WTC11 (cell line): ENCODE measurements at regions not wholly inside any gene's neighbourhood (a gene's known extent, or its start where the extent isn't known, plus 50 kb on each side); places are given as distances from the start of the nearest gene placed in this dataset.

ENCODE experiments used
- ATAC-seq: fragments of 200-7000 bp; cut with Tn5 transposase; 2 replicates; pipeline ENCODE4 v1.10.0; 2021; ENCODE audit warnings: mild to moderate bottlenecking, moderate library complexity
- CTCF ChIA-PET: fragments of 300-600 bp; sonication (Branson Sonifier 250); formaldehyde crosslinking; loops from one replicate; lab custom pipeline; 2021; ENCODE audit warnings: antibody characterized with exemption; lab: Charles Lee
- POLR2A ChIA-PET: fragments of 350-600 bp; sonication (Branson Sonifier 250); formaldehyde crosslinking; loops from one replicate; lab custom pipeline; 2021; ENCODE audit warnings: antibody characterized with exemption; lab: Charles Lee
- DNase-seq: peaks from one replicate; pipeline ENCODE4 v3.0.0; 2021; ENCODE audit warnings: low spot score
- H3K27ac Mint-ChIP-seq: 2 replicates; pipeline ENCODE4 v1.8.0; 2021; ENCODE audit warnings: mixed read lengths
- H3K27me3 Mint-ChIP-seq: 2 replicates; pipeline ENCODE4 v1.8.0; 2021; ENCODE audit warnings: low read depth, mild to moderate bottlenecking, moderate library complexity, mixed read lengths
- H3K36me3 Mint-ChIP-seq: 2 replicates; pipeline ENCODE4 v1.8.0; 2021; ENCODE audit warnings: mixed read lengths
- H3K4me1 Mint-ChIP-seq: 2 replicates; pipeline ENCODE4 v1.8.0; 2022; ENCODE audit warnings: mixed read lengths
- H3K4me3 Mint-ChIP-seq: 2 replicates; pipeline ENCODE4 v1.8.0; 2021; ENCODE audit warnings: mild to moderate bottlenecking, moderate library complexity, mixed read lengths
- H3K9me3 Mint-ChIP-seq: 2 replicates; pipeline ENCODE4 v1.8.0; 2021; ENCODE audit warnings: mixed read lengths
- ATF6 ChIP-seq: sonication (generic); formaldehyde crosslinking; IDR thresholded peaks from 2 replicates; pipeline ENCODE4 v1.8.1; 2023; ENCODE audit warnings: mild to moderate bottlenecking, missing genetic modification reagents
- CDX4 ChIP-seq: fragments of 250-450 bp; sonication (Bioruptor Pico); IDR thresholded peaks from 2 replicates; pipeline ENCODE4 v1.9.0; 2021; ENCODE audit warnings: moderate library complexity, mild to moderate bottlenecking, inconsistent platforms, borderline replicate concordance
- IRF2 ChIP-seq: sonication (generic); formaldehyde crosslinking; IDR thresholded peaks from 2 replicates; pipeline ENCODE4 v1.8.0; 2022; ENCODE audit warnings: low read depth, missing genetic modification reagents, borderline replicate concordance
- PRDM15 ChIP-seq: sonication (generic); formaldehyde crosslinking; IDR thresholded peaks from 2 replicates; pipeline ENCODE4 v1.8.0; 2022; ENCODE audit warnings: missing genetic modification reagents
- RELA ChIP-seq: sonication (generic); formaldehyde crosslinking; IDR thresholded peaks from 2 replicates; pipeline ENCODE4 v1.8.1; 2022; ENCODE audit warnings: missing genetic modification reagents, mild to moderate bottlenecking, borderline replicate concordance
- TEAD1 ChIP-seq: sonication (generic); formaldehyde crosslinking; IDR thresholded peaks from 2 replicates; pipeline ENCODE4 v1.8.0; 2022; ENCODE audit warnings: mild to moderate bottlenecking, missing genetic modification reagents
- USF2 ChIP-seq: sonication (generic); formaldehyde crosslinking; IDR thresholded peaks from 2 replicates; pipeline ENCODE4 v1.8.1; 2023; ENCODE audit warnings: mild to moderate bottlenecking, missing genetic modification reagents, moderate library complexity
- ZBTB43 ChIP-seq: sonication (generic); formaldehyde crosslinking; IDR thresholded peaks from 2 replicates; pipeline ENCODE4 v1.8.1; 2023; ENCODE audit warnings: mild to moderate bottlenecking, missing genetic modification reagents
- ZNF317 ChIP-seq: sonication (generic); formaldehyde crosslinking; IDR thresholded peaks from 2 replicates; pipeline ENCODE4 v1.8.1; 2023; ENCODE audit warnings: low read depth, mild to moderate bottlenecking, moderate library complexity, missing genetic modification reagents, borderline replicate concordance
- ZNF532 ChIP-seq: fragments of 250-450 bp; sonication (Bioruptor Pico); IDR thresholded peaks from 2 replicates; pipeline ENCODE4 v1.9.0; 2021; ENCODE audit warnings: mild to moderate bottlenecking, borderline replicate concordance
- TF ChIP-seq, protein P1 (sequence below): sonication (generic); formaldehyde crosslinking; conservative IDR thresholded peaks from 2 replicates; pipeline ENCODE4 v1.8.1; 2023; ENCODE audit warnings: mild to moderate bottlenecking, low read depth, missing genetic modification reagents, moderate library complexity
- TF ChIP-seq, protein P2 (sequence below): sonication (generic); formaldehyde crosslinking; IDR thresholded peaks from 2 replicates; pipeline ENCODE4 v1.8.0; 2022; ENCODE audit warnings: mild to moderate bottlenecking, missing genetic modification reagents

DNA sequence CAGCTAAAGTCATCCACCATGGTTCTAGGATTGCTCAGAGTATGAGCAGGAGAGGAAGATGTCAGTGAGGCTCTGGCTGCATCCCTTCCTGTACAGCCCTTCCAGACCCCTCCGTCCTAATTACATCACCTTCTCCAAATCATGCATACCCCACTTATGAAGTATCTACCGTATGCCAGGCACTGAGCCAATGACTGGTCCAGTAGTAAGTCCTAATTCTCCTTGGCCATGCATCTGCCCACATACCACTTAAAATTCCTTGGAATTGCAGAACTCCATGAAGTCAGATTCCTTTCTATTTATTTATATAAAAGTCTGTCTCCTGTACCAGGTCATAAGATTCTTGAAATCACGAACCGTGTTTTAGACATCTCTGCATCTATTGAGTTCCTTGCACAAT is 106.1 kb downstream of the SEC16B start:
- no peaks in the 10 kb centered on the region for H3K36me3 Mint-ChIP-seq

More for the DNA sequence above, 106.1 kb downstream of the SEC16B start:
- no peaks in the 10 kb centered on the region; the same call in 1 of the 2 replicates for H3K4me1 Mint-ChIP-seq
- H3K9me3 Mint-ChIP-seq = peaks cover 7% of the 10 kb centered on the region; the same call in 1 of the 2 replicates
- TF ChIP-seq PRDM15 (CRISPR knock-in tag) (no peak), ZBTB43 (CRISPR knock-in tag) (no peak), USF2 (CRISPR knock-in tag) (no peak), TEAD1 (CRISPR knock-in tag) (no peak), ZNF532 (CRISPR knock-in tag) (no peak), RELA (no peak), ATF6 (CRISPR knock-in tag) (no peak), ZNF317 (CRISPR knock-in tag) (no peak), CDX4 (CRISPR knock-in tag) (no peak), IRF2 (no peak)
- TF ChIP-seq, protein P1, sequence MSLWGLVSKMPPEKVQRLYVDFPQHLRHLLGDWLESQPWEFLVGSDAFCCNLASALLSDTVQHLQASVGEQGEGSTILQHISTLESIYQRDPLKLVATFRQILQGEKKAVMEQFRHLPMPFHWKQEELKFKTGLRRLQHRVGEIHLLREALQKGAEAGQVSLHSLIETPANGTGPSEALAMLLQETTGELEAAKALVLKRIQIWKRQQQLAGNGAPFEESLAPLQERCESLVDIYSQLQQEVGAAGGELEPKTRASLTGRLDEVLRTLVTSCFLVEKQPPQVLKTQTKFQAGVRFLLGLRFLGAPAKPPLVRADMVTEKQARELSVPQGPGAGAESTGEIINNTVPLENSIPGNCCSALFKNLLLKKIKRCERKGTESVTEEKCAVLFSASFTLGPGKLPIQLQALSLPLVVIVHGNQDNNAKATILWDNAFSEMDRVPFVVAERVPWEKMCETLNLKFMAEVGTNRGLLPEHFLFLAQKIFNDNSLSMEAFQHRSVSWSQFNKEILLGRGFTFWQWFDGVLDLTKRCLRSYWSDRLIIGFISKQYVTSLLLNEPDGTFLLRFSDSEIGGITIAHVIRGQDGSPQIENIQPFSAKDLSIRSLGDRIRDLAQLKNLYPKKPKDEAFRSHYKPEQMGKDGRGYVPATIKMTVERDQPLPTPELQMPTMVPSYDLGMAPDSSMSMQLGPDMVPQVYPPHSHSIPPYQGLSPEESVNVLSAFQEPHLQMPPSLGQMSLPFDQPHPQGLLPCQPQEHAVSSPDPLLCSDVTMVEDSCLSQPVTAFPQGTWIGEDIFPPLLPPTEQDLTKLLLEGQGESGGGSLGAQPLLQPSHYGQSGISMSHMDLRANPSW (CRISPR knock-in tag) = no peak
- TF ChIP-seq, protein P2, sequence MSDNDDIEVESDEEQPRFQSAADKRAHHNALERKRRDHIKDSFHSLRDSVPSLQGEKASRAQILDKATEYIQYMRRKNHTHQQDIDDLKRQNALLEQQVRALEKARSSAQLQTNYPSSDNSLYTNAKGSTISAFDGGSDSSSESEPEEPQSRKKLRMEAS (CRISPR knock-in tag) = no peak
- H3K27me3 Mint-ChIP-seq = no peaks in the 10 kb centered on the region
- no peak overlapping the region for H3K4me3 Mint-ChIP-seq
- no peak for DNase-seq
- ChIA-PET POLR2A (no interaction called here), CTCF (no interaction called here)
- no peak overlapping the region for H3K27ac Mint-ChIP-seq
- ATAC-seq = no peak
